Duodenal mucosa (tissue), 2 donors: ENCODE measurements at regions not wholly inside any gene's neighbourhood (a gene's known extent, or its start where the extent isn't known, plus 50 kb on each side); places are given as distances from the start of the nearest gene placed in this dataset.
"Not testable (repeated sequence)": the region's sequence is repeated elsewhere in the genome, so short reads cannot be mapped to it uniquely, and the experiment has no call there.

Experiments
- H3K27ac ChIP-seq: one replicate; pipeline ENCODE4 v1.7.0; 2013; ENCODE audit warnings: low read depth, low read length
- H3K27me3 ChIP-seq, 2 donors: one replicate each; pipeline ENCODE4 v1.7.0; 2013; ENCODE audit warnings: low read length in 2 of 2, control low read depth in 1 of 2; ENCODE audit not compliant: insufficient read depth in 2 of 2, control insufficient read depth in 1 of 2
- H3K36me3 ChIP-seq, 2 donors: one replicate each; pipeline ENCODE4 v1.7.0; 2013; ENCODE audit warnings: low read length in 2 of 2, control low read depth in 1 of 2; ENCODE audit not compliant: insufficient read depth in 2 of 2, control insufficient read depth in 1 of 2
- H3K4me1 ChIP-seq, 2 donors: one replicate each; pipeline ENCODE4 v1.7.0; 2013; ENCODE audit warnings: low read length in 2 of 2, control low read depth in 1 of 2; ENCODE audit not compliant: insufficient read depth in 2 of 2, control insufficient read depth in 1 of 2
- H3K4me3 ChIP-seq, 2 donors: one replicate each; pipeline ENCODE4 v1.7.0; 2013; ENCODE audit warnings: low read length in 2 of 2, low read depth in 1 of 2
- H3K9ac ChIP-seq, 2 donors: one replicate each; pipeline ENCODE4 v1.7.0; 2013; ENCODE audit warnings: low read length in 2 of 2, low read depth in 1 of 2
- H3K9me3 ChIP-seq, 2 donors: one replicate each; pipeline ENCODE4 v1.7.0; 2013; ENCODE audit warnings: low read length in 2 of 2, control low read depth in 1 of 2; ENCODE audit not compliant: control insufficient read depth in 1 of 2

GRCh38 chr16:75804368-75804767 lies 78.1 kb upstream of the CPHXL start:
- Histone ChIP-seq H3K36me3 (no peaks in the 10 kb centered on the region), H3K27me3 (peaks cover 0 to 2% of the 10 kb centered on the region in 2 donors), H3K4me3 (no peak overlapping the region), H3K9me3 (no peaks in the 10 kb centered on the region), H3K4me1 (no peaks in the 10 kb centered on the region), H3K9ac (no peak overlapping the region), H3K27ac (no peak overlapping the region)

- H3K9me3 ChIP-seq, result no peaks in the 10 kb centered on the region
Observed at GRCh38 chr16:75805946-75806345, 79.7 kb upstream of the CPHXL start.

GRCh38 chr16:75806487-75806886 lies 80.2 kb upstream of the CPHXL start:
- Histone ChIP-seq H3K9me3 (no peaks in the 10 kb centered on the region), H3K27ac (no peak overlapping the region), H3K4me1 (no peaks in the 10 kb centered on the region), H3K9ac (no peak overlapping the region), H3K4me3 (no peak overlapping the region), H3K36me3 (no peaks in the 10 kb centered on the region), H3K27me3 (peaks cover 0 to 2% of the 10 kb centered on the region in 2 donors)

More at GRCh38 chr16:75805946-75806345, 79.7 kb upstream of the CPHXL start:
- no peak overlapping the region for H3K9ac ChIP-seq
- no peaks in the 10 kb centered on the region for H3K36me3 ChIP-seq
- no peaks in the 10 kb centered on the region for H3K4me1 ChIP-seq
- H3K4me3 ChIP-seq, result no peak overlapping the region
- H3K27ac ChIP-seq, result no peak overlapping the region
- H3K27me3 ChIP-seq, result peaks cover 0 to 2% of the 10 kb centered on the region in 2 donors

- Histone ChIP-seq H3K27ac (no peak overlapping the region), H3K4me3 (no peak overlapping the region), H3K4me1 (no peaks in the 10 kb centered on the region), H3K9me3 (no peaks in the 10 kb centered on the region), H3K36me3 (no peaks in the 10 kb centered on the region), H3K27me3 (peaks cover 0 to 2% of the 10 kb centered on the region in 2 donors), H3K9ac (no peak overlapping the region)
Observed at GRCh38 chr16:75810342-75810741, 84.1 kb upstream of the CPHXL start.

- H3K9me3 ChIP-seq, result no peaks in the 10 kb centered on the region
- no peak overlapping the region for H3K27ac ChIP-seq
- H3K36me3 ChIP-seq, result no peaks in the 10 kb centered on the region
- no peak overlapping the region for H3K9ac ChIP-seq
- no peaks in the 10 kb centered on the region for H3K27me3 ChIP-seq
- no peaks in the 10 kb centered on the region for H3K4me1 ChIP-seq
- no peak overlapping the region for H3K4me3 ChIP-seq
Observed at GRCh38 chr16:75811020-75811634, 84.8 kb upstream of the CPHXL start.

GRCh38 chr16:75818491-75818890 lies 92.2 kb upstream of the CPHXL start:
- Histone ChIP-seq H3K27ac (no peak overlapping the region), H3K4me3 (no peak overlapping the region)

DNA sequence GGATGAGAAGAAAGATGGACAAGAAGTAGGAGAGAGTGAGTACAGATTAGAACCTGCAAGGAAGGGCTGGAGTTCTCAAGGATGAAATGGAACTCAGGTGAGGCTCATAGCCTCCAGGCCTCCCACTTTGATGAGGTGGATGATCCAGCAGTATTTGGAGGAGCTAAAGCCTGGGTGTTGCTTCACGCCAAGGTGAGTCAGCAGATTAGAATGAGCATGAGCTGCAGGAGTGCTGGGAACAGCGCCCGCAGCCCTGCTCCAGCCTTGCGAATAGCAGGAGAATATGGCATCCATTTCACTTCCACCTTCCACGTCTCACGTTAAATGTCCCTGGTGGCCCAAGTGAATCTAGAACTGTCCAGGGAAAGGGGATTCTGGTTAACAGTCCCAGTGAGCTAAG lies 94.4 kb upstream of the CPHXL start:
- no peaks in the 10 kb centered on the region for H3K27me3 ChIP-seq
- no peak overlapping the region for H3K9ac ChIP-seq
- H3K4me3 ChIP-seq, result no peak overlapping the region
- H3K36me3 ChIP-seq, result no peaks in the 10 kb centered on the region
- H3K27ac ChIP-seq, result no peak overlapping the region
- no peaks in the 10 kb centered on the region for H3K9me3 ChIP-seq
- no peaks in the 10 kb centered on the region for H3K4me1 ChIP-seq

More at GRCh38 chr16:75818491-75818890, 92.2 kb upstream of the CPHXL start:
- H3K4me1 ChIP-seq, result no peaks in the 10 kb centered on the region
- H3K9me3 ChIP-seq, result no peaks in the 10 kb centered on the region
- H3K9ac ChIP-seq, result no peak overlapping the region
- no peaks in the 10 kb centered on the region for H3K27me3 ChIP-seq
- H3K36me3 ChIP-seq, result no peaks in the 10 kb centered on the region

GRCh38 chr16:75821117-75821516 lies 94.8 kb upstream of the CPHXL start:
- Histone ChIP-seq H3K4me3 (no peak overlapping the region), H3K27ac (no peak overlapping the region), H3K27me3 (no peaks in the 10 kb centered on the region), H3K4me1 (no peaks in the 10 kb centered on the region), H3K9me3 (no peaks in the 10 kb centered on the region), H3K36me3 (no peaks in the 10 kb centered on the region), H3K9ac (no peak overlapping the region)

DNA sequence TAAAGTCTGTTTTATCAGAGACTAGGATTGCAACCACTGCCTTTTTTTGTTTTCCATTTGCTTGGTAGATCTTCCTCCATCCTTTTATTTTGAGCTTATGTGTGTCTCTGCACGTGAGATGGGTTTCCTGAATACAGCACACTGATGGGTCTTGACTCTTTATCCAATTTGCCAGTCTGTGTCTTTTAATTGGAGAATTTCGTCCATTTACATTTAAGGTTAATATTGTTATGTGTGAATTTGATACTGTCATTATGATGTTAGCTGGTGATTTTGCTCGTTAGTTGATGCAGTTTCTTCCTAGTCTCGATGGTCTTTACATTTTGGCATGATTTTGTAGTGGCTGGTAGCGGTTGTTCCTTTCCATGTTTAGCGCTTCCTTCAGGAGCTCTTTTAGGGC lies 99.5 kb upstream of the CPHXL start:
- H3K9ac ChIP-seq, H3K36me3 ChIP-seq, H3K4me3 ChIP-seq, H3K27ac ChIP-seq, H3K27me3 ChIP-seq, H3K4me1 ChIP-seq, H3K9me3 ChIP-seq: not testable (repeated sequence)

GRCh38 chr16:75827372-75828038 lies 101.2 kb upstream of the CPHXL start:
- not testable (repeated sequence) for H3K27me3 ChIP-seq, H3K9ac ChIP-seq, H3K36me3 ChIP-seq, H3K4me3 ChIP-seq, H3K4me1 ChIP-seq, H3K9me3 ChIP-seq, H3K27ac ChIP-seq
